Neural cell (in vitro differentiated cells): ENCODE measurements at regions not wholly inside any gene's neighbourhood (a gene's known extent, or its start where the extent isn't known, plus 50 kb on each side); places are given as distances from the start of the nearest gene placed in this dataset.

Experiments used
- CTCF ChIP-seq: fragments of 450-650 bp; IDR thresholded peaks from 2 replicates; pipeline ENCODE4 v1.5.1; 2014; ENCODE audit warnings: antibody characterized with exemption, mild to moderate bottlenecking, moderate library complexity; ENCODE audit not compliant: poor library complexity, severe bottlenecking
- EZH2 ChIP-seq: fragments of 200-600, 300-800 bp; shearing (Covaris generic), sonication (generic); IDR thresholded peaks from 2 replicates; pipeline ENCODE4 v1.6.1; 2014; ENCODE audit warnings: antibody characterized with exemption, low read length, borderline replicate concordance, mild to moderate bottlenecking; ENCODE audit not compliant: insufficient read depth, poor library complexity, severe bottlenecking

GRCh38 chr13:103276775-103277498, 210.7 kb upstream of the SLC10A2 start:
- TF ChIP-seq CTCF: no peak
- no peak for TF ChIP-seq EZH2
